HCT116 (cell line): ENCODE measurements at regions not wholly inside any gene's neighbourhood (a gene's known extent, or its start where the extent isn't known, plus 50 kb on each side); places are given as distances from the start of the nearest gene placed in this dataset.

Source experiments
- ATAC-seq: fragments of 200-7000 bp; cut with Tn5 transposase; 2 replicates; pipeline ENCODE4 v1.9.1; 2020; ENCODE audit warnings: mild to moderate bottlenecking, moderate library complexity
- BruUV-seq: library from RNA; stranded (reverse); fragments of 400-500 nt; replicated peaks from 2 replicates; lab custom pipeline; 2021; lab: Mats Ljungman, UMichigan
- CTCF ChIA-PET: fragments of 300-600 bp; sonication (Branson Sonifier 250); formaldehyde crosslinking; loops from one replicate; lab custom pipeline; 2021; ENCODE audit warnings: antibody characterized with exemption; lab: Charles Lee
- POLR2A ChIA-PET: fragments of 300-600, 350-600 bp; sonication (Branson Sonifier 250); formaldehyde crosslinking; loops from one replicate; lab custom pipeline; 2021; ENCODE audit warnings: antibody characterized with exemption; lab: Charles Lee
- RAD21 ChIA-PET, 2 experiments: fragments of 300-600 bp; sonication (Branson Sonifier 250); formaldehyde crosslinking; loops; one replicate each; lab custom pipeline; 2023; ENCODE audit warnings: low total read pairs in 2 of 2; ENCODE audit not compliant: uncharacterized antibody in 2 of 2, unreplicated experiment in 2 of 2, low non-redundant PET in 1 of 2; lab: Charles Lee
- DNase-seq: peaks from one replicate; pipeline ENCODE4 v3.0.0-alpha.2; 2010; ENCODE audit warnings: low read depth, low spot score
- H2AFZ ChIP-seq: fragments of 200-600 bp; shearing (Covaris generic), sonication (generic); 2 replicates; pipeline ENCODE4 v1.6.1; 2017; ENCODE audit warnings: low read depth, mixed run types, mixed read lengths, antibody characterized with exemption, low read length; ENCODE audit not compliant: poor library complexity, severe bottlenecking
- H3K27ac ChIP-seq: 2 replicates; pipeline ENCODE4 v1.5.1; 2012; ENCODE audit warnings: low read depth, low read length
- H3K27me3 ChIP-seq: fragments of 200-600 bp; sonication (generic); 2 replicates; pipeline ENCODE4 v1.6.1; 2016; ENCODE audit warnings: mixed run types, low read length, mixed read lengths; ENCODE audit not compliant: insufficient read depth
- H3K36me3 ChIP-seq, 2 experiments: fragments of 200-500 bp in 1 of 2; fragments of 200-600 bp in 1 of 2; sonication (Bioruptor generic) in 1 of 2; sonication (generic) in 1 of 2; 2 replicates each; pipeline versions ENCODE4 v1.5.1 to v1.6.1; 2014 to 2016; ENCODE audit warnings: low read length in 2 of 2, inconsistent platforms in 1 of 2, mixed read lengths in 1 of 2, mixed run types in 1 of 2; ENCODE audit not compliant: insufficient read depth in 2 of 2, control insufficient read depth in 1 of 2
- H3K4me1 ChIP-seq, 2 experiments: fragments of 200-600 bp in 1 of 2; sonication (generic) in 1 of 2; 2 replicates each; pipeline versions ENCODE4 v1.5.1 to v1.6.1; 2012 to 2017; ENCODE audit warnings: low read length in 2 of 2, inconsistent platforms in 1 of 2, mild to moderate bottlenecking in 1 of 2, mixed read lengths in 1 of 2, mixed run types in 1 of 2, moderate library complexity in 1 of 2; ENCODE audit not compliant: insufficient read depth in 2 of 2, control insufficient read depth in 1 of 2
- H3K4me2 ChIP-seq: fragments of 200-600 bp; sonication (generic); 2 replicates; pipeline ENCODE4 v1.6.1; 2017; ENCODE audit warnings: mixed run types, low read length, mixed read lengths
- H3K4me3 ChIP-seq, 2 experiments: fragments of 200-600 bp in 1 of 2; sonication (generic) in 1 of 2; replicated peaks in 1 of 2; 2 replicates each; pipeline ENCODE4 v1.5.1; 2011 to 2016; ENCODE audit warnings: low read length in 2 of 2, control low read depth in 1 of 2, low read depth in 1 of 2, mild to moderate bottlenecking in 1 of 2, mixed read lengths in 1 of 2, mixed run types in 1 of 2
- H3K79me2 ChIP-seq: fragments of 200-600 bp; sonication (generic); 2 replicates; pipeline ENCODE4 v1.6.1; 2017; ENCODE audit warnings: mild to moderate bottlenecking, mixed run types, low read length, moderate library complexity, mixed read lengths; ENCODE audit not compliant: insufficient read depth
- H3K9ac ChIP-seq: fragments of 200-600 bp; sonication (generic); 2 replicates; pipeline ENCODE4 v1.6.1; 2016; ENCODE audit warnings: low read length, mixed read lengths
- H3K9me2 ChIP-seq: fragments of 200-600 bp; sonication (generic), shearing (Covaris generic); 2 replicates; pipeline ENCODE4 v1.6.1; 2017; ENCODE audit warnings: mixed run types, mild to moderate bottlenecking, moderate library complexity; ENCODE audit not compliant: insufficient read depth
- H3K9me3 ChIP-seq, 2 experiments: fragments of 200-500 bp in 1 of 2; fragments of 200-600 bp in 1 of 2; sonication (Bioruptor generic) in 1 of 2; sonication (generic) in 1 of 2; 2 replicates each; pipeline ENCODE4 v1.6.1; 2014 to 2017; ENCODE audit warnings: low read length in 2 of 2, mixed read lengths in 2 of 2, inconsistent platforms in 1 of 2, low read depth in 1 of 2, mild to moderate bottlenecking in 1 of 2, mixed run types in 1 of 2, moderate library complexity in 1 of 2; ENCODE audit not compliant: control insufficient read depth in 1 of 2, insufficient read depth in 1 of 2
- H4K20me1 ChIP-seq: fragments of 200-600 bp; sonication (generic), shearing (Covaris generic); 2 replicates; pipeline ENCODE4 v1.6.1; 2017; ENCODE audit warnings: mixed run types, mild to moderate bottlenecking, moderate library complexity; ENCODE audit not compliant: insufficient read depth
- ATF3 ChIP-seq: IDR thresholded peaks from 2 replicates; pipeline ENCODE4 v1.6.1; 2012
- CBX3 ChIP-seq: IDR thresholded peaks from 2 replicates; pipeline ENCODE4 v1.6.1; 2012; ENCODE audit warnings: low read depth
- CTCF ChIP-seq, 3 experiments: fragments of 200-600 bp in 1 of 3; sonication (generic) in 1 of 3; IDR thresholded peaks in 2 of 3; conservative IDR thresholded peaks in 1 of 3; 2 replicates each; pipeline ENCODE4 v1.5.1; 2012 to 2017; ENCODE audit warnings: low read depth in 2 of 3, low read length in 2 of 3, antibody characterized with exemption in 1 of 3, borderline replicate concordance in 1 of 3, control low read depth in 1 of 3, mild to moderate bottlenecking in 1 of 3, mixed read lengths in 1 of 3, mixed run types in 1 of 3, moderate library complexity in 1 of 3; ENCODE audit not compliant: insufficient read depth in 1 of 3
- ELF1 ChIP-seq: IDR thresholded peaks from 2 replicates; pipeline ENCODE4 v1.6.1; 2012; ENCODE audit warnings: low read depth, borderline replicate concordance
- EZH2phosphoT487 ChIP-seq: fragments of 200-600 bp; IDR thresholded peaks from 2 replicates; pipeline ENCODE4 v1.6.1; 2018; ENCODE audit warnings: antibody characterized with exemption, borderline replicate concordance
- FOSL1 ChIP-seq: IDR thresholded peaks from 2 replicates; pipeline ENCODE4 v1.6.1; 2012; ENCODE audit warnings: low read depth
- JUND ChIP-seq: IDR thresholded peaks from 2 replicates; pipeline ENCODE4 v1.6.1; 2012
- MAX ChIP-seq: IDR thresholded peaks from 2 replicates; pipeline ENCODE4 v1.6.1; 2012
- POLR2AphosphoS5 ChIP-seq: IDR thresholded peaks from 2 replicates; pipeline ENCODE4 v1.6.1; 2011; ENCODE audit warnings: mild to moderate bottlenecking, low read depth, low read length, moderate library complexity
- RAD21 ChIP-seq: IDR thresholded peaks from 2 replicates; pipeline ENCODE4 v1.6.1; 2012; ENCODE audit warnings: low read depth, mild to moderate bottlenecking
- SP1 ChIP-seq: IDR thresholded peaks from 2 replicates; pipeline ENCODE4 v1.6.1; 2012; ENCODE audit warnings: low read depth
- SRF ChIP-seq: IDR thresholded peaks from 2 replicates; pipeline ENCODE4 v1.6.1; 2012; ENCODE audit warnings: low read depth
- TCF7L2 ChIP-seq: IDR thresholded peaks from 2 replicates; pipeline ENCODE4 v1.7.0; 2011; ENCODE audit warnings: borderline replicate concordance, inconsistent platforms; ENCODE audit not compliant: insufficient read depth, insufficient read length; ENCODE audit errors: extremely low read depth
- YY1 ChIP-seq: IDR thresholded peaks from 2 replicates; pipeline ENCODE4 v1.6.1; 2011; ENCODE audit warnings: low read length, low read depth, moderate library complexity, mild to moderate bottlenecking; ENCODE audit not compliant: insufficient replicate concordance; ENCODE audit errors: extremely low read depth
- ZFX ChIP-seq: fragments of 450-650 bp; IDR thresholded peaks from 2 replicates; pipeline ENCODE4 v1.6.1; 2017
- ZNF274 ChIP-seq: fragments of 200-500 bp; sonication (Bioruptor generic); IDR thresholded peaks from 2 replicates; pipeline ENCODE4 v1.6.1; 2014; ENCODE audit warnings: mild to moderate bottlenecking, low read depth, low read length, inconsistent platforms
- intact Hi-C: fragments of 100-400 bp; cut with micrococcal nuclease; formaldehyde crosslinking; loops from 2 replicates; pipeline ENCODE4 v1.10.0; 2022

- Histone ChIP-seq H4K20me1 (no peaks in the 10 kb centered on the region), H3K27me3 (no peaks in the 10 kb centered on the region), H3K9me2 (no peaks in the 10 kb centered on the region), H3K79me2 (no peaks in the 10 kb centered on the region), H2AFZ (no peak overlapping the region), H3K4me3 (no peak overlapping the region), H3K9me3 (peaks cover 0 to 3% of the 10 kb centered on the region in 2 experiments; a peak in 2 of 4 replicates), H3K9ac (no peak overlapping the region), H3K4me1 (no peaks in the 10 kb centered on the region), H3K36me3 (no peaks in the 10 kb centered on the region), H3K27ac (no peak overlapping the region), H3K4me2 (no peak overlapping the region)
- ATAC-seq (no peak), DNase-seq (no peak)
- ChIA-PET RAD21 (no interaction called here), POLR2A (no interaction called here), CTCF (no interaction called here)
- TF ChIP-seq POLR2AphosphoS5 (no peak), TCF7L2 (no peak), CTCF (IDR thresholded peaks at IDR 0.05 in 2 of 3, conservative IDR thresholded peaks at IDR 0.05 in 1 of 3; ENCODE audit: borderline replicate concordance in 1 of 3, insufficient read depth in 1 of 3, low read depth in 2 of 3, low read length in 2 of 3) (no peak), ELF1 (no peak), EZH2phosphoT487 (no peak)
- intact Hi-C loops, result no loop called here
- BruUV-seq, result no TSS peak
Observed at GRCh38 chr20:39850246-39850645, 838.8 kb downstream of the MAFB start.

GRCh38 chr20:39849664-39850063, 839.4 kb downstream of the MAFB start:
- Histone ChIP-seq H3K4me3 (no peak overlapping the region), H3K4me2 (no peak overlapping the region), H4K20me1 (no peaks in the 10 kb centered on the region), H3K9me2 (no peaks in the 10 kb centered on the region), H3K4me1 (no peaks in the 10 kb centered on the region), H3K27me3 (no peaks in the 10 kb centered on the region), H3K9me3 (peaks cover 0 to 3% of the 10 kb centered on the region in 2 experiments; a peak in 2 of 4 replicates), H2AFZ (no peak overlapping the region), H3K36me3 (no peaks in the 10 kb centered on the region), H3K27ac (no peak overlapping the region), H3K9ac (no peak overlapping the region), H3K79me2 (no peaks in the 10 kb centered on the region)
- ATAC-seq, result no peak
- DNase-seq, result no peak
- POLR2A ChIA-PET, result no interaction called here
- intact Hi-C loops, result no loop called here
- BruUV-seq, result no TSS peak
- RAD21 ChIA-PET, result no interaction called here
- CTCF ChIA-PET, result no interaction called here
- TF ChIP-seq TCF7L2 (no peak), MAX (no peak), ZNF274 (no peak), YY1 (no peak), FOSL1 (no peak), CBX3 (no peak), RAD21 (no peak), CTCF (IDR thresholded peaks at IDR 0.05 in 2 of 3, conservative IDR thresholded peaks at IDR 0.05 in 1 of 3; ENCODE audit: borderline replicate concordance in 1 of 3, insufficient read depth in 1 of 3, low read depth in 2 of 3, low read length in 2 of 3) (no peak), ATF3 (no peak), ELF1 (no peak), SRF (no peak), ZFX (no peak), JUND (no peak), SP1 (no peak)
